ENCODE measurements at regions not wholly inside any gene's neighbourhood (a gene's known extent, or its start where the extent isn't known, plus 50 kb on each side); places are given as distances from the start of the nearest gene placed in this dataset.

- Mint-ChIP-seq H3K4me3 (peak overlapping the region in 4 of 5 donors; percentile 9 to 68 (median 24)), H3K36me3 (peaks cover 0 to 3% (median 0%) of the 10 kb centered on the region in 3 donors), H3K27ac (peak overlapping the region in 2 of 6 donors; percentile 36 to 39), H3K9me3 (peaks cover 9 to 30% (median 20%) of the 10 kb centered on the region in 6 donors), H3K4me1 (peaks cover 12% of the 10 kb centered on the region in 2 donors), H3K27me3 (ENCODE audit: low read depth in 3 of 3) (peaks cover 5 to 28% (median 14%) of the 10 kb centered on the region in 3 donors)
- DNase-seq = peak; percentile 34 to 59 (median 53)
Measured at GRCh38 chr16:79856581-79856980, 256.0 kb upstream of the MAF start.

- no peaks in the 10 kb centered on the region for H3K4me1 Mint-ChIP-seq
- no peak overlapping the region for H3K27ac Mint-ChIP-seq
- peaks cover 6 to 20% (median 14%) of the 10 kb centered on the region in 3 donors for H3K27me3 Mint-ChIP-seq (ENCODE audit: low read depth in 3 of 3)
- DNase-seq = no peak
- peaks cover 4 to 20% (median 10%) of the 10 kb centered on the region in 6 donors for H3K9me3 Mint-ChIP-seq
- no peak overlapping the region for H3K4me3 Mint-ChIP-seq
- peaks cover 0 to 3% (median 0%) of the 10 kb centered on the region in 3 donors for H3K36me3 Mint-ChIP-seq
Measured at GRCh38 chr16:79850348-79850747, 249.8 kb upstream of the MAF start.

DNA sequence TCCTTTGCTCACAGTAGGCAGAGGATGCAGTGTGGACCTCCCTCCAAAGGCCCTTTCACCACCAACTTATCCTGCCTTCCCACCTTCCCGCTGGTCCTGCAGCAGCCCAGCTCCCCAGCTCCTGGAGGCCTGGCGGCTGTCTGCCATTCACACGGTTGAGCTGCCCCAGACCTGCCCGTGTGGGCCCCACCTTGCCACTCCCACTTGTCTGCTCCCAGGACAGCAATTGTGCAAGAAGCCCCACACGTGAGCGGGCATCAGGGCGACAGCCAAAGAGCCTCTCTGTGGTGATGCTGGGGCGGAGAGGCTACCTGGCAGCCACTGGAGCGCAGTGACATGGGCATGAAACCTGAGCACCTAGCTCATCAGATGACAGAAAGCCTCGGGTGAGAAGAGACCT is 248.6 kb upstream of the MAF start:
- Mint-ChIP-seq H3K4me3 (no peak overlapping the region), H3K36me3 (peaks cover 0 to 3% (median 0%) of the 10 kb centered on the region in 3 donors), H3K9me3 (peaks cover 0 to 7% (median 2%) of the 10 kb centered on the region in 6 donors), H3K4me1 (no peaks in the 10 kb centered on the region), H3K27ac (no peak overlapping the region), H3K27me3 (ENCODE audit: low read depth in 3 of 3) (peaks cover 6 to 14% (median 7%) of the 10 kb centered on the region in 3 donors)
- no peak for DNase-seq

DNA sequence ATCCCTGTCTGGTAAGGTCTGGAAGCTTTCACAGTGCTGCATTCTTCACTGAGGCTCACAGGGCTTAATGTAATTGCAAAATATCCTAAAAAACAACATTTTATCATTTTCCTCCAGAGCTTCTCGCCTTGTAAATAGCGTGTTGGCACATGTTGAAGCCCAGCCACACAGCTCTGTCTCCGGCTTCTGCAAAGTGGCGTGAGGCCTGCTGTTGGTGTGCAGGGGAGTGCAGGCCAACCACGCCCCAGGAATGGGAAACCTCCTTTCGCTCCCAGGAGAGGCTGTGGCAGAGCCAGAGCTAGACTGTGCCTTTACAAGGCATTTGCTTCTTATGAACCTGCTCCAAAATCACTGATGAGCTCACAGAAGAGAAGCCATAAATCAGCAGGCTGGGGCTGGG is 248.2 kb upstream of the MAF start:
- H3K9me3 Mint-ChIP-seq = peaks cover 0 to 7% (median 0%) of the 10 kb centered on the region in 6 donors
- no peak overlapping the region for H3K27ac Mint-ChIP-seq
- peaks cover 6 to 13% (median 7%) of the 10 kb centered on the region in 3 donors for H3K27me3 Mint-ChIP-seq (ENCODE audit: low read depth in 3 of 3)
- peaks cover 0 to 3% (median 0%) of the 10 kb centered on the region in 3 donors for H3K36me3 Mint-ChIP-seq
- H3K4me1 Mint-ChIP-seq = no peaks in the 10 kb centered on the region
- no peak overlapping the region for H3K4me3 Mint-ChIP-seq
- DNase-seq = no peak

- Mint-ChIP-seq H3K27ac (no peak overlapping the region), H3K9me3 (no peaks in the 10 kb centered on the region), H3K36me3 (peaks cover 0 to 3% (median 0%) of the 10 kb centered on the region in 3 donors), H3K27me3 (ENCODE audit: low read depth in 3 of 3) (peaks cover 5 to 9% (median 6%) of the 10 kb centered on the region in 3 donors), H3K4me1 (no peaks in the 10 kb centered on the region), H3K4me3 (no peak overlapping the region)
- no peak for DNase-seq
Measured at GRCh38 chr16:79847569-79847968, 247.0 kb upstream of the MAF start.

DNA sequence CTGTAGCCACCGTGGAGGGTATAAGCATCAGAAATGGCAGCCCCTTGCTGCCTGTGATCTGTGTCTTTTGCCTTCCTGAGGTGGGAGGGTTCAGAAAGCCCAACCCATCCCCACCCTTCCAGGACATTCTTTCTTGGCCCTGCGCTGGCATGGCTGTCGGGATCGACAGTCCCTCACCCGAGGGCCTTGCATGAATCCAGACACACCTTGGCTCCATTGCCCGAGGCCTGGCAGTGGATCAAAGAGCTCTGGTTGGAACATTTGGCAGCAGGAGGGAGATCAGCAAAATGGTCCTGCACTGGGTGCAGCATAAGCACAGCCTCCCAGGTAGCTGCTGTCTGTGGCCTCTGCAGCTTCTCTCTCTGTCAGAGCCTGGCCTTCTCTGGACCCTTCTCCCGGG is 246.6 kb upstream of the MAF start:
- Mint-ChIP-seq H3K27ac (no peak overlapping the region), H3K36me3 (peaks cover 0 to 3% (median 0%) of the 10 kb centered on the region in 3 donors), H3K4me3 (no peak overlapping the region), H3K4me1 (no peaks in the 10 kb centered on the region), H3K9me3 (no peaks in the 10 kb centered on the region), H3K27me3 (ENCODE audit: low read depth in 3 of 3) (peaks cover 5 to 6% (median 5%) of the 10 kb centered on the region in 3 donors)
- no peak for DNase-seq

GRCh38 chr16:79845734-79846135 is 245.2 kb upstream of the MAF start:
- peaks cover 0 to 2% (median 0%) of the 10 kb centered on the region in 3 donors for H3K36me3 Mint-ChIP-seq
- H3K4me3 Mint-ChIP-seq = no peak overlapping the region

DNA sequence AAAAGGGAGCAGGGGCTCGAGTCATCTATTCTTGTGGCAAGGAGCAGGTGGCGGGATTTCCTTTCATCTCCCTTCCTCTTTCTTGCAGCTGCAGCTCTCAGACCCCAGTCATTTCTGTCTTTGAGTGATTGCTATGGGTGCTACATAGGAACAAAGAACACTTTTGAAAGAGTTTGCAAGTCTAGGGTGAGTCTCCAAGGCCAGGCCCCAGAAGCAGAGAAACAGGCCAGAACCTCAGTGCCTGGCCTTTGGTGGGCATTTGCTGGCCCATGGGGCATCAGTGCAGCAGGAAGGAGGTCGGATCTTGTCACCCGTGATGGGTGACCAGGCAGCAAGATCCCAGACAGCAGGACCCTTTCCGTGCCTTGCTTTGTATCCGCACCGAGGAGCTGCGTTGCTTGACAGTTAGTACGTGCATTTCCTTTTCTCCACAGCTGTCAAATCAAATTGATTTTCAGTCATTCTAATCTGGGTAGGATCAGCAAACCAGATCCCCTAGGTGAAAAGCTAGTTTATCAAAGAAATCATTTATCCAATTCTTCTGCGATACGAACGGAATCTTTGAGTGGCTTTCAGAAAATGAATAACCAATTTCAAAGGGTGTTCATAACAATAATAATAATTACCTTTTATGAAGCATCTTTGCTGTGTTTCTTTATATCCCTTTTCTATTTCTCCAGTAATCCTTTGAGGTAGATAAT is 244.6 kb upstream of the MAF start:
- Mint-ChIP-seq H3K36me3 (no peaks in the 10 kb centered on the region), H3K27me3 (ENCODE audit: low read depth in 3 of 3) (peaks cover 0 to 2% (median 2%) of the 10 kb centered on the region in 3 donors), H3K4me3 (no peak overlapping the region), H3K9me3 (no peaks in the 10 kb centered on the region), H3K27ac (no peak overlapping the region), H3K4me1 (no peaks in the 10 kb centered on the region)
- no peak for DNase-seq

More at GRCh38 chr16:79845734-79846135, 245.2 kb upstream of the MAF start:
- peaks cover 0 to 2% (median 2%) of the 10 kb centered on the region in 3 donors for H3K27me3 Mint-ChIP-seq (ENCODE audit: low read depth in 3 of 3)
- no peaks in the 10 kb centered on the region for H3K9me3 Mint-ChIP-seq
- no peak for DNase-seq
- H3K27ac Mint-ChIP-seq = no peak overlapping the region
- H3K4me1 Mint-ChIP-seq = no peaks in the 10 kb centered on the region

DNA sequence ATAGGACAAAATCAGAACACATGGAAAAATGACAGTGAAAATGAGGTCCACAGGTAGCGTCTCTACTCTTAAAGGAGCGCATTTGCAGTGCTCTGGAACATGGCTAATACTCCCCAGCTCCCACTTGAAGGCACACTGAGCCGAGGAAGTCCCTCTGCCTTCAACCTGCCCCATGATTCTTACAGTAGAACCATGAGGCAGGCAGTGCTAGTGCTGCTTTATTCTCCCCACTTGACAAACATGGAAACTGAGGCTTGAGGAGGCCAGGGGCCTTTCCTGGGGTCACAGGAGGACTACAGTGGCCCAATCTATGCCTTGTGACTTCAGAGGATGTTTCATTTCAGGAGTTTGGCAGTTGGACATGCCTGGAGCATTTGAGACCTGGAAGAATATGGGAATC is 244.1 kb upstream of the MAF start:
- Mint-ChIP-seq H3K4me3 (no peak overlapping the region), H3K27ac (no peak overlapping the region), H3K9me3 (no peaks in the 10 kb centered on the region), H3K4me1 (no peaks in the 10 kb centered on the region), H3K36me3 (no peaks in the 10 kb centered on the region), H3K27me3 (ENCODE audit: low read depth in 3 of 3) (peaks cover 0 to 2% (median 0%) of the 10 kb centered on the region in 3 donors)
- no peak for DNase-seq

- Mint-ChIP-seq H3K4me1 (no peaks in the 10 kb centered on the region), H3K27ac (no peak overlapping the region), H3K4me3 (no peak overlapping the region), H3K9me3 (no peaks in the 10 kb centered on the region), H3K27me3 (ENCODE audit: low read depth in 3 of 3) (peaks cover 0 to 2% (median 0%) of the 10 kb centered on the region in 3 donors), H3K36me3 (no peaks in the 10 kb centered on the region)
- no peak for DNase-seq
Measured at GRCh38 chr16:79843631-79844043, 243.1 kb upstream of the MAF start.

DNA sequence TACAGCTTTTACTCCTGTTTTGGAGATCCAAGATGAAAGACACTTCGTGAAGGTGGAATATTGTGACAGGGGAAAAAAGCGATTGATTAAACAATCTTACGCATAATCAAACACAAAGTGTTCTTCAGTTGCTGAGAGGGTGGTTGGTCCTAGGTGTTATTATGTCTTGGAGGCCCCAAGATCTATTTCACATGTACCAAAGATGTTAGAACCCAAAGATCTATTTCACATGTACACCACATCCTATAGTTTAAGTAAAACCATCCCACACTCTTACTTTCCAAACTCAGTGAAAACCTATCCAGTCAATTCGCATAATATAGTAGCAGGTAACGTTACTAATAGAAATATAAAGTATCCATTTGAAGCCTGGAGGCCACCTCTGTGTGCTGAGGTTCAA is 242.6 kb upstream of the MAF start:
- no peak for DNase-seq
- Mint-ChIP-seq H3K27ac (no peak overlapping the region), H3K4me1 (no peaks in the 10 kb centered on the region), H3K4me3 (no peak overlapping the region), H3K36me3 (no peaks in the 10 kb centered on the region), H3K27me3 (ENCODE audit: low read depth in 3 of 3) (peaks cover 0 to 2% (median 0%) of the 10 kb centered on the region in 3 donors), H3K9me3 (no peaks in the 10 kb centered on the region)

GRCh38 chr16:79842197-79842596 is 241.7 kb upstream of the MAF start:
- peaks cover 0 to 2% (median 1%) of the 10 kb centered on the region in 3 donors for H3K27me3 Mint-ChIP-seq (ENCODE audit: low read depth in 3 of 3)
- H3K27ac Mint-ChIP-seq = no peak overlapping the region
- no peak overlapping the region for H3K4me3 Mint-ChIP-seq
- H3K9me3 Mint-ChIP-seq = no peaks in the 10 kb centered on the region
- DNase-seq = no peak
- H3K36me3 Mint-ChIP-seq = no peaks in the 10 kb centered on the region
- no peaks in the 10 kb centered on the region for H3K4me1 Mint-ChIP-seq

DNA sequence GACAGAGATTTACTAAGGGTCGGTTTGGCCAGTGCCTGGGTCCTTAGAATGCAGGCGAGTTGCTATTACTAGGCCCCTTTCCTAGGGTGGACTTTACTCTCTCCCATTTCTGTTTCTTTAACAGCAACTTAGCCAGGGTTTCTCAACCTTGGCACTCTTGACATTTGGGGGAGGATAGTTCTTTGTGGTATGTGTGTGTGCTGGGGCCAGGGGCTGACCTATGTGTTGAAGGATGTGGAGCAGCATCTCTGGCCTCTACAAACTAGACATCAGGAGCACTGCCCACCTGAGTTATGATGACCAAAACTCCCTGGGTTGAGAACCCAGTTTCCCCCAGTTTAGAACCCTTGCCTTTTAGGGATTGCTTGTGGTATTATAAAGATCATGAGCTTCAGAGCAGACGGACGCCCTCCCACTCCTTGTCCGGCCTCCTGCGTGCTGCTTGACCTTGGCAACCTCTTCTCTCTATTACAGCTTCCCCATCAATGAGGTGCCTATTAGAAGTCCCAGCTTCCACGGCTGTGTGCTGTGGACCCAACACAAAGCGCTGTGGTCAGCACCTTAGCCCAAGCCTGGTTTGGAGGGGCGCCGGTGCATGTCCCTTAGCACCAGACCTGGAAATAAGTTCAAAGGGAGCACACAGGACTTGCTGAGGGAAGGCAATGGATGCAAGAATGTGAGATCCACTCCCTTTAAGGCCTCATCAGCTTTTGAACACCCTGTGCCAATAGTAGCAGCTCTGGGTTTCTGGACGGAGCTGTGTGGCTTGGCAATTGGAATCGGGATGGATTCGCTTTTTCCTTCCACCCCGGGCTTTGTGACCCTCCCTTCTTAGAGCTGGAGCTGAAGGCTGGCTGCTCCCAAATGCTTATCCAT is 239.2 kb upstream of the MAF start:
- Mint-ChIP-seq H3K36me3 (no peaks in the 10 kb centered on the region), H3K27me3 (ENCODE audit: low read depth in 3 of 3) (peaks cover 0 to 2% (median 2%) of the 10 kb centered on the region in 3 donors), H3K27ac (no peak overlapping the region), H3K9me3 (peaks cover 0 to 2% (median 0%) of the 10 kb centered on the region in 6 donors), H3K4me3 (no peak overlapping the region), H3K4me1 (no peaks in the 10 kb centered on the region)
- no peak for DNase-seq
